CD4-positive, CD25-positive, alpha-beta regulatory T cell (primary cell): ENCODE measurements at regions not wholly inside any gene's neighbourhood (a gene's known extent, or its start where the extent isn't known, plus 50 kb on each side); places are given as distances from the start of the nearest gene placed in this dataset.
"Not testable (repeated sequence)": the region's sequence is repeated elsewhere in the genome, so short reads cannot be mapped to it uniquely, and the experiment has no call there.

Source experiments
- ATAC-seq, 2 donors: fragments of 150-1000 bp; cut with Tn5 transposase; one replicate each; pipeline ENCODE4 v1.10.0; 2021; ENCODE audit warnings: low read depth in 2 of 2, moderate number of reproducible peaks in 2 of 2, moderate library complexity in 1 of 2
- DNase-seq, 3 donors: peaks; one replicate each; pipeline versions ENCODE4 v3.0.0 to v3.0.0-alpha.2; 2012 to 2022; ENCODE audit warnings: mixed read lengths in 1 of 3
- H3K27ac ChIP-seq: one replicate; pipeline ENCODE4 v1.7.0; 2013; ENCODE audit warnings: mild to moderate bottlenecking, low read length; ENCODE audit not compliant: insufficient read depth, poor library complexity, severe bottlenecking
- H3K27me3 ChIP-seq: one replicate; pipeline ENCODE4 v1.7.0; 2013; ENCODE audit warnings: low read length; ENCODE audit not compliant: control insufficient read depth, insufficient read depth
- H3K36me3 ChIP-seq: one replicate; pipeline ENCODE4 v1.7.0; 2013; ENCODE audit warnings: mild to moderate bottlenecking, low read length, moderate library complexity; ENCODE audit not compliant: control insufficient read depth, insufficient read depth
- H3K4me1 ChIP-seq: 2 replicates; pipeline ENCODE4 v1.7.0; 2013; ENCODE audit warnings: mild to moderate bottlenecking, low read length; ENCODE audit not compliant: insufficient read depth, control insufficient read depth, poor library complexity, severe bottlenecking
- H3K4me3 ChIP-seq: one replicate; pipeline ENCODE4 v1.7.0; 2013; ENCODE audit warnings: low read depth, mild to moderate bottlenecking, low read length, moderate library complexity
- H3K9me3 ChIP-seq, 2 experiments: 1 replicate in 1 of 2; 2 replicates in 1 of 2; pipeline ENCODE4 v1.7.0; 2013; ENCODE audit warnings: low read length in 2 of 2, mild to moderate bottlenecking in 1 of 2, moderate library complexity in 1 of 2; ENCODE audit not compliant: control insufficient read depth in 2 of 2
- H3K27ac Mint-ChIP-seq, 3 donors: one replicate each; pipeline ENCODE4 v1.8.0; 2020 to 2022; ENCODE audit warnings: mild to moderate bottlenecking in 3 of 3, mixed read lengths in 3 of 3, moderate library complexity in 2 of 3
- H3K27me3 Mint-ChIP-seq: one replicate; pipeline ENCODE4 v1.8.0; 2022; ENCODE audit warnings: mild to moderate bottlenecking, mixed read lengths
- H3K36me3 Mint-ChIP-seq: one replicate; pipeline ENCODE4 v1.8.0; 2020; ENCODE audit warnings: mixed read lengths
- H3K4me1 Mint-ChIP-seq, 4 donors: one replicate each; pipeline ENCODE4 v1.8.0; 2020 to 2022; ENCODE audit warnings: mixed read lengths in 4 of 4, mild to moderate bottlenecking in 1 of 4
- H3K4me3 Mint-ChIP-seq, 4 donors: one replicate each; pipeline ENCODE4 v1.8.0; 2020 to 2022; ENCODE audit warnings: mild to moderate bottlenecking in 4 of 4, mixed read lengths in 4 of 4, moderate library complexity in 3 of 4
- H3K9me3 Mint-ChIP-seq, 7 donors: one replicate each; pipeline ENCODE4 v1.8.0; 2020 to 2022; ENCODE audit warnings: mixed read lengths in 7 of 7, mild to moderate bottlenecking in 3 of 7, moderate library complexity in 2 of 7

DNA sequence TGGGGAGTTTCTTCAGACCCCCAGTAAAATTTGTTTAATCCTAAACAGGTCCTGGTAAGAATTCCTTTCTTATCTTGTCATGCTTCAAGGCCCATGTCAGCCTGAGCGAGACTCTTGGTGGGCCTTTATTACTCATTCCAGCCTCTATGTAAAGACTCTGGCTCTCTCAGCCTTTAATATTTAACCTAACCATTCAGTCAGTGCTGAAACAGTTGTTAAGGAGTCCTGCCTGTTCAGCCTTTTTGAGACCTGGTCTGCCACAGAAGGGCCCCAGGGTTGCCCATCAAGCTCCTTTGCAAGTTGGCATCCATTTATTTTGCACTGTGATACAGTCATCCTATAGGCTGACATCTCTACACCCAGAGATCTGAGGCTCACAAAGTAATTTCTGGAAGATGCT lies 107.7 kb upstream of the VANGL1 start:
- peaks cover 4% of the 10 kb centered on the region for H3K27me3 Mint-ChIP-seq
- no peak overlapping the region for H3K4me3 Mint-ChIP-seq

DNA sequence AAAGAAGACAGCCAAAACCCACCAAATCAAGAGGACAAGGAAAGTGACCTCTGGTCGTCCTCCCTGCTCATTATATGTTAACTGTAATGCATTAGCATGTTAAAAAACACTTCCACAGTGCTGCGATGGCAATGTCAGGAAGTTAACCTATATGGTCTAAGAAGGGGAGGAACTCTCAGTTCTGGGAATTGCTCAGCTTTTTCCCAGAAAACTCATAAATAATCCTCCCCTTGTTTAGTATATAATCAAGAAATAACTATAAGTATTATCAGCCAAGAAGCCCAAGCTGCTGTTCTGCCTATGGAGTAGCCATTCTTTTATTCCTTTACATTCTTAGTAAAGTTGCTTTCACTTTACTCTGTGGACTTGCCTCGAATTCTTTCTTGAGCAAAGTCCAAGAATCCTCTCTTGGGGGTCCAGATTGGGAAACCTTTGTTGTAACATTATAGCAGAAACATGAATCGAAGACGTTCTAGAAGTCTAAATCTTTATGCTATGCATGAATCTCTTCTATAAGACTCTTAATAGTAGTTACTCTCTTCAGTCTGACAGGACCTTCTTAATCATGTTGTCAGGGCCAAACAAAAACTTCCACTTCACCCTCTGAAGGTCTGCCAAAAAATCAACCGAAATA lies 110.0 kb upstream of the VANGL1 start:
- ATAC-seq (no peak), DNase-seq (no peak)
- Mint-ChIP-seq H3K27me3 (peaks cover 4% of the 10 kb centered on the region), H3K27ac (no peak overlapping the region), H3K9me3 (peaks cover 0 to 2% (median 0%) of the 10 kb centered on the region in 7 donors), H3K4me3 (no peak overlapping the region), H3K36me3 (no peaks in the 10 kb centered on the region), H3K4me1 (peaks cover 0 to 4% (median 0%) of the 10 kb centered on the region in 4 donors)
- Histone ChIP-seq H3K9me3 (no peaks in the 10 kb centered on the region), H3K36me3 (no peaks in the 10 kb centered on the region), H3K27me3 (peaks cover 2% of the 10 kb centered on the region), H3K4me1 (no peaks in the 10 kb centered on the region), H3K27ac (no peak overlapping the region), H3K4me3 (no peak overlapping the region)

More for the DNA sequence above, 107.7 kb upstream of the VANGL1 start:
- H3K4me1 ChIP-seq, result no peaks in the 10 kb centered on the region
- no peaks in the 10 kb centered on the region for H3K36me3 ChIP-seq
- DNase-seq, result no peak
- Mint-ChIP-seq H3K27ac (no peak overlapping the region), H3K36me3 (no peaks in the 10 kb centered on the region), H3K4me1 (peaks cover 0 to 4% (median 0%) of the 10 kb centered on the region in 4 donors), H3K9me3 (peaks cover 0 to 2% (median 0%) of the 10 kb centered on the region in 7 donors)
- H3K27ac ChIP-seq, result no peak overlapping the region
- peaks cover 2% of the 10 kb centered on the region for H3K27me3 ChIP-seq
- ATAC-seq, result no peak
- H3K4me3 ChIP-seq, result no peak overlapping the region
- no peaks in the 10 kb centered on the region for H3K9me3 ChIP-seq

DNA sequence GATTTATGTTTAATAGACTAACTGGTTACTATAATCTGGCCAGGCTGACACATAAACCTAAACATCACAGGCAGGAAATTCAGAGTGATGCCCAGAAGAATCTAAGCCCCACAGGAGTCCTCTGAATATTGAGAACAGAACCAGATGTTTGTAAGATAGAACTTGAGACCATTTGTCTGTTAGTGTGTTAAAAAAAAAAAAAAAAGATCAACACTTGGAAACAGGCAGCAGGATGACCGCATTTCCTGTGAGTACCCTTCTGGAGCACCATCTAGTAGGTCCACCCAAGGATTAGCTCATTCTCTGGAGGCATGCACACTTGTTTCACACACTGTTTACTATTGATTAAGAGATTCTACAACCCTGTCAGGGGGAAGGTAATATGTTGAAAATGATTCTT lies 111.4 kb upstream of the VANGL1 start:
- Histone ChIP-seq H3K27me3 (peaks cover 2% of the 10 kb centered on the region), H3K27ac (no peak overlapping the region), H3K4me1 (no peaks in the 10 kb centered on the region), H3K4me3 (no peak overlapping the region), H3K9me3 (no peaks in the 10 kb centered on the region), H3K36me3 (no peaks in the 10 kb centered on the region)
- ATAC-seq (no peak), DNase-seq (no peak)
- Mint-ChIP-seq H3K27me3 (peaks cover 9% of the 10 kb centered on the region), H3K9me3 (peaks cover 0 to 3% (median 0%) of the 10 kb centered on the region in 7 donors), H3K4me1 (peaks cover 0 to 4% (median 0%) of the 10 kb centered on the region in 4 donors), H3K36me3 (no peaks in the 10 kb centered on the region), H3K27ac (no peak overlapping the region), H3K4me3 (no peak overlapping the region)

DNA sequence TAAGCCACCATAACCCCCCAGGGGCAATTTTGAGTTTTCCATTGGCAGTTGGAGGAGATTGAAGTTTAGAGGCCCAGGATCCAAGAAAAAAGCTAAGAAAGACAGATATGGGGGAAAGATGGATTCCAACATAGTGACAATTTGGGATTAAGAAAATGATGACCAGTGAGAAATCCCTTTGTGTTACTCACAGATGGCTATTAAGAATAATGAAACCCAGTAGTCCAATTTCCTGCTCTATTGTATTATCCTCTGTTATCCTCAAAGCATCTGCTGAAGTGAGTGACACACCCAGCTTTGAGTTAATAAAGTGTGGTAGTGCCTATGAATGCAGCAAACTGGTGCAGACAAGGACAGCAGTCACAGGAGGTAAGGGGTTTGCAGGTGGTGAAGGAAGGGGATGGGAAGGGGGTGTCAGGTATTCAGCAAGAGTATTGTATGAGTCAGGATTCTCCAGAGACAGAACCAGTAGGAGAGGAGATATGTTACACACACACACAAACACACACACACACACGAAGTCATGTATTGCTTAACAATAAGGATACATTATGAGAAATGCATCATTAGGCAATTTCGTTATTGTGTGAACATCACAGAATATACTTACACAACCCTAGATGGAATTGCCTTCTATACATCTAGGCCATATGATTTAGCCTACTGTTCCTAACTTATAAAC lies 112.4 kb upstream of the VANGL1 start:
- H3K27me3 ChIP-seq, result peaks cover 2% of the 10 kb centered on the region
- H3K36me3 ChIP-seq, result no peaks in the 10 kb centered on the region
- H3K4me1 Mint-ChIP-seq, result peaks cover 0 to 4% (median 0%) of the 10 kb centered on the region in 4 donors
- H3K27ac ChIP-seq, result no peak overlapping the region
- no peak overlapping the region for H3K4me3 ChIP-seq
- H3K4me1 ChIP-seq, result no peaks in the 10 kb centered on the region
- no peaks in the 10 kb centered on the region for H3K36me3 Mint-ChIP-seq
- ATAC-seq (no peak), DNase-seq (no peak)
- no peaks in the 10 kb centered on the region for H3K9me3 ChIP-seq
- H3K4me3 Mint-ChIP-seq, result no peak overlapping the region
- H3K27me3 Mint-ChIP-seq, result peaks cover 9% of the 10 kb centered on the region
- H3K9me3 Mint-ChIP-seq, result peaks cover 0 to 3% (median 0%) of the 10 kb centered on the region in 7 donors
- H3K27ac Mint-ChIP-seq, result peak overlapping the region in 1 of 3 donors; percentile 62

DNA sequence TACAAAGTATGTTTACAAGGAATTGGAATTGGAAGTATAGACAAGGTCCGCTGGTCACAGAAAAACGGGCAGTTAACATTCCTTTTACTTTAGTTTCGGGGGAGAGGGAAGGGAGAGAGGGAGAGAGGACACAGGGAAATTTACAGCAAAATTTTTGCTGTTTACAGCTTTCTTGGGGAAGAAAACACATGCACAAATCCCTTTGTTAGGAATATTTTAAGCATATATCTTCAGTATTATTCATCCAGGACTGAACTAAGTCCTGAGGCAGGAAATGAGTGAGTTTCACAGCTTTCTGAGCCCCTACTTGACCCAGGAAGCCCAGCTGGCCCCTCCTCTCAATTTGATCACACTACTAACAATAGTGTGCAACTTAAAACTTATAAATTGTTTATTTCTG lies 113.4 kb upstream of the VANGL1 start:
- H3K4me3 Mint-ChIP-seq, H3K9me3 ChIP-seq, H3K9me3 Mint-ChIP-seq, H3K27ac ChIP-seq, H3K27ac Mint-ChIP-seq, H3K27me3 ChIP-seq, H3K4me1 ChIP-seq, H3K4me1 Mint-ChIP-seq, H3K36me3 ChIP-seq, H3K27me3 Mint-ChIP-seq, H3K4me3 ChIP-seq, DNase-seq, H3K36me3 Mint-ChIP-seq, ATAC-seq: not testable (repeated sequence)

DNA sequence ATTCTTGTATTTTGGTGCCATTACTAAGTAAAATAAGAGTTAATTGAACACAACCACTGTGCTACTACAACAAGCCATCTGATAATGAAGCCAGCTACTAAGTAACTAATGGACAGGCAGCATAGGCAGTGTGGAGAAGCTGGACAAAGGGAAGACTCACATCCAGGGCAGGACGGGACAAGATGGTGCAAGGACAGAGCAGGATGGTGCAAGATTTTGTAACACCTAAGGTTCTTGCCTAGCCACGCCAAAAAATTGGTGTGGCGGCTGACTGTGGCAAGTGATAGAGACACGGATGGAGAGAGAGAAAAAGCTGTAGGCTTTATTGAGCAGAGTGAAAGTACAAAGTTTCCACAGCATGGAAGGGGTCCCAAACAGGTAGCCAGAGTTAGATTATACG lies 114.0 kb upstream of the VANGL1 start:
- Mint-ChIP-seq H3K27me3 (peaks cover 9% of the 10 kb centered on the region), H3K4me3 (no peak overlapping the region), H3K36me3 (no peaks in the 10 kb centered on the region)

DNA sequence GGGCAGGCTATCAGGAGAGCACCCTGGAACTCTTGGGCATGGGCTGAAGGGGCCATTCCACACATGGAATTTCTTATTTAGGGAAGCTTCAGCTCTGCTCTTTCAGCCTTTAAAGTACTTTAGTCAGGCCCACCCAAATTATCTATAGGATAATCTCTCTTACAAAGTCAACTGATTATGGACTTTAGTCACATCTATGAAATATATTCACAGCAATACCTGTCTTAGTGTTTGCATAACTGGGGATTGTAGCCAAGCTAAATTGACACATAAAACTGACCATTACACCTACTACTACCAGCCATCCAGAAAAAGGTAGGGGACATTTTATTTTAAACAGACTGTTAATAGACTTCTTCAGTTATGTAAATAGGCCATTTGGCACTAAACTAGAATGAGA lies 114.9 kb upstream of the VANGL1 start:
- Histone ChIP-seq H3K9me3 (no peaks in the 10 kb centered on the region), H3K4me1 (no peaks in the 10 kb centered on the region), H3K4me3 (no peak overlapping the region), H3K27me3 (peaks cover 2% of the 10 kb centered on the region), H3K27ac (no peak overlapping the region), H3K36me3 (no peaks in the 10 kb centered on the region)
- H3K9me3 Mint-ChIP-seq, result peaks cover 0 to 3% (median 0%) of the 10 kb centered on the region in 7 donors
- ATAC-seq (no peak), DNase-seq (no peak)
- H3K27ac Mint-ChIP-seq, result no peak overlapping the region
- peaks cover 0 to 2% (median 0%) of the 10 kb centered on the region in 4 donors for H3K4me1 Mint-ChIP-seq
- H3K4me3 Mint-ChIP-seq, result no peak overlapping the region
- H3K36me3 Mint-ChIP-seq, result no peaks in the 10 kb centered on the region
- H3K27me3 Mint-ChIP-seq, result peaks cover 9% of the 10 kb centered on the region

More for the DNA sequence above, 114.0 kb upstream of the VANGL1 start:
- no peak overlapping the region for H3K4me3 ChIP-seq
- ATAC-seq (no peak), DNase-seq (no peak)
- no peaks in the 10 kb centered on the region for H3K9me3 ChIP-seq
- Mint-ChIP-seq H3K4me1 (peaks cover 0 to 4% (median 0%) of the 10 kb centered on the region in 4 donors), H3K9me3 (peaks cover 0 to 3% (median 0%) of the 10 kb centered on the region in 7 donors), H3K27ac (no peak overlapping the region)
- no peak overlapping the region for H3K27ac ChIP-seq
- no peaks in the 10 kb centered on the region for H3K4me1 ChIP-seq
- H3K36me3 ChIP-seq, result no peaks in the 10 kb centered on the region
- H3K27me3 ChIP-seq, result peaks cover 2% of the 10 kb centered on the region

DNA sequence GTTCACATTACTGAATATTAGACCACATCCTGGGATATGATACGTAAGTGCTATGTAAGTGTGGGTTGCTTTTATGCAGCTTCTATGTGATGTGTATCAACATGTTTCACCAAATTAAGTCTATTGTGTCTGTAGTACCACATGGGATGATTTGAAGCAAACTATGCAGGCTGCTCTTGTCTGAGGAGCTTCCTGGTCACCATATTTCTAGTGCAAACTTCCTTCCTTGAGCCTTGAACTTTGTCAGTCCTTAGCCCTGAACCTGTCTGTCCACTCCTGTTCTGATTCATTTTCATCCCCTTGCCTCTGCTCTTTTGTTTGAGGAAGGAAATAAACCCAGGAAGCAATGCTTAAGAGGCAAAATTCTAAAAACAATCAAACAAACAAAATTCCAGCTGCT lies 117.5 kb upstream of the VANGL1 start:
- Histone ChIP-seq H3K27me3 (no peaks in the 10 kb centered on the region), H3K27ac (no peak overlapping the region), H3K9me3 (no peaks in the 10 kb centered on the region), H3K4me3 (no peak overlapping the region), H3K4me1 (no peaks in the 10 kb centered on the region), H3K36me3 (no peaks in the 10 kb centered on the region)
- Mint-ChIP-seq H3K9me3 (peaks cover 0 to 3% (median 0%) of the 10 kb centered on the region in 7 donors), H3K27ac (no peak overlapping the region), H3K4me3 (no peak overlapping the region), H3K4me1 (no peaks in the 10 kb centered on the region), H3K36me3 (no peaks in the 10 kb centered on the region), H3K27me3 (peaks cover 15% of the 10 kb centered on the region)
- no peak for DNase-seq
- ATAC-seq, result no peak
